ENCODE measurements at regions not wholly inside any gene's neighbourhood (a gene's known extent, or its start where the extent isn't known, plus 50 kb on each side); places are given as distances from the start of the nearest gene placed in this dataset.
"Not testable (repeated sequence)": the region's sequence is repeated elsewhere in the genome, so short reads cannot be mapped to it uniquely, and the experiment has no call there.

DNA sequence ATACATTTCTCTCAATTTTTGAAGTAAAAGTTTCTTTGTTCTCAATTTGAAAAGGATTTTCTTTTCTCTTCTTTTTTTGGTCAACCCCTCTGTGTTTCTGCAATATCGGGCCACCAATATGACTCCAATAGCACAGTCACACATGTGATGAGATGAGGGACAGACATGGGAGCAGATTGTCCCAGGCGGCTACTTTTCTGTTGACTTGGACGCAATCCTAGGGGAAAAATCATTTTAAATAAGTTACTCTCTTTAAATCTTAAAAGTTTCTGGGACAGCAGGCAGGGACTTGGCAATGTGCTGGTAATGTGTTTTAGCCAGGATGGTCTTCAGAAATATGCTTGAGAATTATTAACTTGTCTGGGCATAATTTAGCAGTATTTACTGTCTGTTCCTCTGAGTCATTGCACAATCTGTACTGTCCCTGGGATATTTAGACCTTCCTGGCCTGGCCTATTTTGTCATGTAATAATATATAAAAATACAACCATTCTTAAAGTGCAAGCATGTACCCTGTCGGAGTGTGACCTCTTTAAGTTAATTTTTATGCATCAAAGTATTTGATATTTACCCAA, 388.5 kb upstream of the FANCL start:
- no peak for DNase-seq (ENCODE audit: low read depth in 2 of 2)

DNA sequence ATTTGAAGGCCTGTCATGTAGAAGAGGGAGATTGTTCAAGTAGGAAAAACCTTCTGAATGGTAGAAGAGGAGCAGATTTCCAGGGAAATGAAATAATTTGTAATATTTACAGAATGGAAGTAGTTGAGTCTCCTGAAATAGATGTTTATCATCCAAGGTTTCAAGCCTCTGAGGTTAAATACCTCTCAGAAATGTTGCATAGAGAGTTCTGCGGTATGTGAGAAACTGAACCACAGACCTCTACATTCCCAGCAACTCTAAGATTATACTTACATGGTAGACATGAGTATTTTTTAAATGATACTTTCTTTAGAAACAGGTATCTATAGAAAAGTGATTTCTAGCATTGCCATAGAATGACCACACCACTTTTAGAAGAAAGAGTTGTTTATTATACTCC, 379.8 kb upstream of the FANCL start:
- no peak for DNase-seq (ENCODE audit: low read depth in 2 of 2)

DNA sequence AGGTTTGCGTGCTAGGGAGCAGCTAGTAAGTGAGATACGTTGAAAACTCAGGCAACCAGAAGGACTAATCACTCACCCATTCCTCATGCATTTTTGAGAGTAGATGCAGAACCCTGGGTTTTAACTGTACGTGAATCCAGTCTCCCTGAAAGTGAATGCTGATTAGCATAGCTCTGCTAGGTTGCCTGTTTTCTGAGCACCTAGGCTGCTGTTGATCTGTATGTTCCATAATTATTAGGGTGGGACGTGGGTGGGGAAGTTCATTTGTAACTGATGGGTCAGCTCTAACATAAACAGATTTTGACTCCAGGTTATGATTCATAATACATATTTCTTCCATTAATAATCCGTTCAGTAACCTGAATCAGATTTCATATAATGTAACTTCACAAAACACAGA, 379.0 kb upstream of the FANCL start:
- DNase-seq (ENCODE audit: low read depth in 2 of 2): no peak

DNA sequence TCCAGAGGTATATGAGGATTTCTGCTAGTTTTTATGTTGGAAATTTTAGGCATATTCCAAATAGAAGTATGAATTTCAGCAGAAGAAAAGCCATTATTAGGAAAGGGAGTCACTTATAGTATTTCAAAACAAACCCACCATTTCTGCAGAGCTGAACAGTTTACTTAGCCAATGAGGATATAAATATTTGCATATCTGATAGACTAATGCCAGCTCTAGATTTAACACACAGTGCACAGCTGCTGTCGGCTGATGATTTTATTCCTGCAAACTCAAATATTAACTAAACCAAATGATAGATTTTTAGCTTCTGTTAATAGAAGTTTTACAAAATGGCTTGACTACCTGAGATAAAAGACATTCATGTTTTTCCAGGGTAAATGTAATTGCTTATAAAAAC, 375.8 kb upstream of the FANCL start:
- no peak for DNase-seq (ENCODE audit: low read depth in 2 of 2)

DNA sequence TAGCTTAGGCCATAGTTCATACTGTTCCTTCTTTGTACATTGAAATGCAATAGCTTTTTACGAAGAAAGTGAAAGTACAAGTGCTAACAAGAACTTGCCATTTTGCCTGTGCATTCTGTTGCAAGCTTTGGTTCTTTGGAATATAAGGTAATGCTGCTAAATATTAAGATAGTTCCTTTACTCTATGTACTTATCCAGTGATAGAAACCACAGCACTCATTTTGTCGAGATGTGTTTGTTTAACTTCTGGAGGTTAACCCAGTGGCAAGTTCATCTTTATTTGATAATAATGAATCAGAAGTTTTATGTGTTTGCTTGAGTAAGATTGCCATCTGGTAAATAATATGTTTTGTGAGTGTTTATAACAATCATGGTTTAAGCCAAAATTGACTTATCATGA, 373.1 kb upstream of the FANCL start:
- DNase-seq (ENCODE audit: low read depth in 2 of 2): no peak

DNA sequence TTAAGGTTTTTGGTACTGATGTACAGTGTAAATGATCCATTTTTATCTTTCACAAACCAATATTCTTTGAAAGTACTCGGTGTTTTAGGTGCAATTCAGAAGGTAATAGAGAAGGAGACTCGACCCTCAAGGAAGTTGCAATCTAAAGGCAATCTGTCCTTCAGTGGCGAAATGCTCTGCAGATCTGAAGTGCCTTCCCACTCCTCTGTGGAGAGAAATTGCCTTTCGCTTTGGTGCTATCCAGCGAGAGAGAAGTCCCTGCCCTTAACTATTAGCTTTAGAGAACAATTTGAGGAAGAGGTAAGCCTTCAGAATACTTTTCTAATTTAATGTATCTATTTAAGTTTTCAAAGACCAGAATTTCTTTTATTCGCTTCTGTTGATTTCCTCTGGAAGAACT, 371.8 kb upstream of the FANCL start:
- DNase-seq (ENCODE audit: low read depth in 2 of 2): no peak

DNA sequence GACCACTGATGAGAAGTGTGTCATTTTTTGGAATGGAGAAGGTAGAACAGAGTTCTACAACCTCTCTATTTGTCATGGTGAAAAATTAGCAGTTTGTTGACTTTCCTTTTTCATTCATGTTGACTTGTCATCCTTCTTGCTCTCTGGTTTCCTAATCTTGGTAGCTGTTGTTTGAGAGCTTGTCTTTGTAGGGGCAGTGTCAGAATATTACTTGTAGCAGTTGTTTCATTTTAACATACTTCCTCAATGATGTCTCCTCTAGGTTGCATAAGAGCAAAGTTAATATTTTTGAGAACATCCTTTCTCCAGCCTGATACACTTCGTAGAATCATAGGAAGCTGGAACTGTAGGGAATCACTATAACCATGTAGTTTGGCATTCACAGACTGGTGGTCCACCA, 368.2 kb upstream of the FANCL start:
- no peak for DNase-seq (ENCODE audit: low read depth in 2 of 2)

DNA sequence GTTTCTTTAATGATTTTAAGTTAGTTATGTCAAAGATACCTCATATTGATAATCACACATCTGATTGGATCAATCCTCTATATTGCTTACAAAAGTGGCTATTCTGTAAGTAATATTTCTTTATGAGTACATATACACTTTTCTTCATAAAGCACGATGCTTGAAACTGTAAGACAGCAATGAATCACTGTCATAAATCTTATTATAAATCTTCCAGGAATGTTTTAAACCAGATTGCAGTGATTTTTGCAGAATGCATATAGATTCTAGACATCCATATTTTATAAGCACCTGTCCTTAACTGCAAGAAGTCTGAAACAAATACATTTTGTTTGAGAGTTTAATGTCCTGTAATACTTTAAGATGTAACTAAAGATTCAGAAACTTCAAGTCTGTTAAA, 367.0 kb upstream of the FANCL start:
- DNase-seq (ENCODE audit: low read depth in 2 of 2): no peak

DNA sequence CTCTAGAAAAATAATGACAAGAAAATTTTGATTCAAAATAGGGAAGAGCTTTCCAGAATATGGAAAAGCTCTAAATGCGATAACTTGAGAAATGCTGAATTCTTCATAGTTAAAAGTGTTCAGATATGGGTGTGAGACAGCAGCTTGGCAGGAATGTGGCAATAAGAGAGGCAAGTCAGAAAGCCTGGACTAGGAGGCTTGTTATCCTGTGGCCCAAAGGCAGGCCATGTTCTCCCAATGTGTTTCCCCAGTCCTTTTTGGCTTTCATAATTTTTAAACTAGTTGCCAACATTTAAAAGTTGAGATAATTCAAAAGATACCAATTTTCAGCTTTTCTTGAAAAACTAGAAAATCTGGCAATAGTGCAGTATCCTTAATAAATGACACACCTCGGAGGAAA, 366.3 kb upstream of the FANCL start:
- DNase-seq (ENCODE audit: low read depth in 2 of 2): no peak

DNA sequence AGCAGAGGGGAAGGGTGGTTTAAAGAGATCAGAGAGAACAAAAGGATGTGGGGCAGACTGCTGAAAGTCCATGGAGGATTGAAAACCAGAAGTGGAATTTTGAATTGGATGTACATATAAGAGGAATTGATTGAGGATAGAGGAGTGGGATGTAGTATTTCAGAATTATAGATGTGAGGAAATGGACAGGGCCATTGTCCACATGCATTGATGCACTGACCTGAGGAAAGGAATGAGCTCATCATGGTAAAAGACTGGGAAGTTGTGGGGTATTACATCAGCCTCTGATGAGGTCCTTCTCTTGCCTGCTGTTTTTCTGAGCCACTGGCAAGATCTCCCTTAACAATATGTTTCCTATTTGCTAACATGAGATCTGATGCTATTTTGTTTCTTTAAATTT, 365.7 kb upstream of the FANCL start:
- DNase-seq (ENCODE audit: low read depth in 2 of 2): no peak

DNA sequence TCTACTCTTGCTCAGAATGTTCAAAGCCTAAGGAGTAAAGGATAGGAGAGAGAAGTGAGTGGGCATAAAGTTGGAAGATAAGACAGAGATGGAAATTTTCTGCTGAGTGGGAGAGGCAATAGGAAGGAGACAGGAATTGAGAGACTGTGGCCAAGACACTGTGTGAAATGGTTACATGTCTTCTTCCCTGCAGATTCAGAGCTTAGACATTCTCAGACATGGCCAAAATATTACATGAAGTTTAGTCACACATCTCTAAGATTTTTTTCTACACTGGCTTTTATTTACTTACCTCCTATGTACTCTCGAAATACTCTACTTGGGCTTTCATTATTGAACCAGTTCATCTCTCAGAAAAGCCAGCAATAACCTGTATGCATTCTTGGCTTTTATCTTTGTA, 363.0 kb upstream of the FANCL start:
- DNase-seq (ENCODE audit: low read depth in 2 of 2): no peak

DNA sequence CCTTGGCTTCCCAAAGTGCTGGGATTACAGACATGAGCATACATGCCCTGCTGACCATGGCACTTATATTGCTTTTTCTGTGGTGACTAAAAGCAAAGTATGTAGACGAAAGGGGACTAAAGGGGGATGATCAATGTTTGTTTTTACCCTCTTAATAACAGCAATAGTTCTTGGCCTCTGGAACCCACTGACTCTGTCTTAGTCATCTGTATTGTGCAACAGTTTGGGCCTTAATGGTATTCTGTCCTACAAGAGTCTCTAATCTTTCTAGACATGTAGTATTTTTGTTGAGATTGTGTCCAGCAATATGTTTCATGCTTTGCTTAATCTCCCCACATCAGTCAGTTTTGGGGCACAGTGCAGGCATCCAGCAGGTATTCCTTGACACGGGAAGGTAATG, 359.9 kb upstream of the FANCL start:
- DNase-seq (ENCODE audit: low read depth in 2 of 2): no peak

DNA sequence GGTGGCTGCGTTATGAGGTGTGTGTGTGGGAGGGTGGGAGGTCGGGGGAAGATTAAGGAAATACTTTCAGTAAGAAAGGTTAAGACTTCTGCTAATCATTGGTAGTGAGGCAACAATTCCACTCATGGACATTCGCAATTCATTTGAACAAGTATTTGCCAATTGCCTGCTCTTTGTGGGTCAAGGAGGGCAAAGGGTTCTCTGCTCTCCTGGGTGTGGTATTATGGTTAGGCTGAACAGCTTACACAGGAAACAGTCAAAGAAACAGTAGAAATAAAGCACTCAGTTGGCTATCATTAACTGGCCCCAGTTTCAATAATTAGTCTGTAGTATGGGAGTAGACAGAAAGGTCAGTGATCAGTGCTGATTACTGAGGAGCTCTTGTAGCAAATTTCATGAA, 357.0 kb upstream of the FANCL start:
- DNase-seq (ENCODE audit: low read depth in 2 of 2): no peak

DNA sequence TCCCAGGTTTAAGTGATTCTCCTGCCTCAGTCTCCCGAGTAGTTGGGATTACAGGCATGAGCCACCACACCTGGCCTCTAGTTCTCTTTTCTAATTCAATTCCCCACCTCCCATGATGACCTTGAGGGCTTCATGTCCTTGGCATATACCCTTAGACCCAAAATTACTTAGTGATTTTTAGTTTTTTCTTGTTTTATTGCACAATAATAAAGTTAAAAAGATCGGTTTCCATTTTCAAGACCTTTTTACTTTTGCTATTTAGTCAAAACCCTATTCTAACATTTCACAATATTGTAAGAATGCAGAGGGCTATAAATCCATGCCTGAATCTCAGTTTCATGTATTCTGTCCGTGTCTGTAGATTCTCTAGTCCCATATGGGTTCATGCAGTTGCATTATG, 354.6 kb upstream of the FANCL start:
- DNase-seq (ENCODE audit: low read depth in 2 of 2): no peak

DNA sequence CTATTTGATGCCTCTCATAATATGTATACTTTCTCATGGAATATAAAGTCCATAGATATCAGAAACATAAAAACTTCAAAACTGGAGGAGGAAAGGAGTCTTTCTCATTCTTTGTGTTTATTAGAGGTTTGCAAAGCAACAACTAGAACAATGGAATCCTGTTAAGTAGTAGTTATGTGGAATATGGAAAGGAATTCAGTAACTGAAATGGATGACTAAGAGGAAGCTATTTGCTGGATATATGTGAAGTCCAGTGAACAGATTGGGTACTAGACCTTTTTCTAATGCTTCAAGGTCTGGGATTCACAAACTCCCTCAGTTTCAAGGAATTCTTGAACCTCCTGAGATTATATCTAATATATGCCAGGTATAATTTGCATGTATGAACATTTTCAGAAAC, 353.6 kb upstream of the FANCL start:
- DNase-seq (ENCODE audit: low read depth in 2 of 2): no peak

DNA sequence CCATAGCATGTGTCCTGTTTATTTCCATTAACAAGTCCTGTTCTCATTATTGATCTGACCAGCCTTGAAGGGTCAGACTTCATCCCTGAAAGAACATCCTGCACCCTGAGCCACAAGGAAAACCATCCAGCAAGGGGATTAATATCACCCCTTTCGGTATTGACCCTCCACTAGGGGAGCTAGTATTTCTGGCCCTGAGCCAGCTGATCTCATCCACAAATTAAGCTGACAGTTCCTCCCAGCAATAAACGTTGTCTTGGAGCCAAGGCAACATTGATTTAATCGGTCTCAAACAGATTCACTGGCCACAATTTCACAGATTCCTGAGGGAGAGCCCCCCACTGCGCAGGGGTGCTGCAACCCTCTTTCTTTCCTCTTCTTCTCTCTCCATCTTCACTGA, 353.1 kb upstream of the FANCL start:
- DNase-seq (ENCODE audit: low read depth in 2 of 2): no peak

DNA sequence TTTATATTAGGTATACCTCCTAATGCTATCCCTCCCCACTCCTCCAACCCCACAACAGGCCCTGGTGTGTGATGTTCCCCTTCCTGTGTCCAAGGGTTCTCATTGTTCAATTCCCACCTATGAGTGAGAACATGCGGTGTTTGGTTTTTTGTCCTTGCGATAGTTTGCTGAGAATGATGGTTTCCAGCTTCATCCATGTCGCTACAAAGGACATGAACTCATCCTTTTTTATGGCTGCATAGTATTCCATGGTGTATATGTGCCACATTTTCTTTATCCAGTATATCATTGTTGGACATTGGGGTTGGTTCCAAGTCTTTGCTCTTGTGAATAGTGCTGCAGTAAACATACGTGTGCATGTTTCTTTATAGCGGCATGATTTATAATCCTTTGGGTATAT, 345.1 kb upstream of the FANCL start:
- not testable (repeated sequence) for DNase-seq (ENCODE audit: low read depth in 2 of 2)

DNA sequence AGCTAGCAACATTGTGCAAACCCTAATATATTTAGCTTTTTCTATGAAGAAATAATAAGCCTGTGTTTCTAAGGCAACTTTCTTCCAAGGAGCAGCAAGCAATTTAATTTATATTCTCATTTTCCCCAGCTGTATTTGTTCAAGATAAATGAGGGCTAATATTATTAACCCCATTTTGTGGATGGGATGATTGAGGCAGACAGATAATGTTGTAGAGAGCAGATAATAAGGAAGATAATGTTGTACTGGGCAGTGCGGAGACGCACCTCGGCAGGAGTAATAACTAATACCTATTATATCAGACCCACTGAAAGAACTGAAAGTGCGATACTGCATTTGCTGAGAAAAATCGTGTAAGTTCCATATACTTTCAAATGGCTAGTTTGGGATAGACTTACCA, 344.1 kb upstream of the FANCL start:
- DNase-seq (ENCODE audit: low read depth in 2 of 2): no peak

DNA sequence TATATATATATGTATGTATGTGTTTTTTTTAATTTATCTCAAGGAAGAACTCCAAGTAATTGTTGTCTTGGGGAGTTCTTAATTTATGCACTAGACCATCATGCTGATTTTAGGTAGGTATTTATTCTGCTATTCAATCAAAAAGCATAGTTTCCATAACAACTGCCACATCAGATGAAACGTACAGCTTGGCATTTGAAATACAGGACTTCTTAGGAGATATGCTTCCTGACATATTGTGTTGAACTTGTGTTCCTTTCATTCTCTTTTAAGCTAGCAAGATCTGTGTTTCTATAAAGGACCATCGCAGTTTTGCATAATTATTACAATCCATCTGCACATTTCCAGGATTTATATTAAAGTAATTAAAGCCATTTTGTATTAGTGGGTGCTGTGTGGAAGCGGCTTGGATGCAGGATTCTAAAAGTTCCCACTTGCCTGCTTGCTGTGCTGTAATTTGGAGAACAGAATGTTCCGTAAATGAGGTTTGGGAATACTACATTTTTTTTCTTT, 343.5 kb upstream of the FANCL start:
- no peak for DNase-seq (ENCODE audit: low read depth in 2 of 2)

DNA sequence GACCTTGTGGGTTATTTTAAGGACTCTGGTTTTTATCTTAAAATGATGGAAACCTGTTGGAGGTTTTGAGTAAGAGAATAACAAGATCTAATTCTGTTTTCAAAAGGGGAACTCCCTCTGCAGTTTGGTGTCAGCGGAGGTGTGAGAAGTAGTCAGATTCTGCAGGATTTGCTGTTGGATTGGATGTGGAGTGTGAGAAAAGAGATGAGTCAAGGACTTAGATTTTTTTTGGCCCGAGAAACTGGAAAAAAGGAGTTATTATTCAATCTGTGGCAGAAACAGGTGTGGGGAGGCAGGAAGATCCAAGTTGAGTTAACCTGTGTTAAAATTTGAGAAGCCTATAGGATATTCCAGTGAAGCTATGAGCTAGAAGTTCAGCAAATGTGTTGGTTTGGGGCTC, 337.2 kb upstream of the FANCL start:
- DNase-seq (ENCODE audit: low read depth in 2 of 2): no peak

DNA sequence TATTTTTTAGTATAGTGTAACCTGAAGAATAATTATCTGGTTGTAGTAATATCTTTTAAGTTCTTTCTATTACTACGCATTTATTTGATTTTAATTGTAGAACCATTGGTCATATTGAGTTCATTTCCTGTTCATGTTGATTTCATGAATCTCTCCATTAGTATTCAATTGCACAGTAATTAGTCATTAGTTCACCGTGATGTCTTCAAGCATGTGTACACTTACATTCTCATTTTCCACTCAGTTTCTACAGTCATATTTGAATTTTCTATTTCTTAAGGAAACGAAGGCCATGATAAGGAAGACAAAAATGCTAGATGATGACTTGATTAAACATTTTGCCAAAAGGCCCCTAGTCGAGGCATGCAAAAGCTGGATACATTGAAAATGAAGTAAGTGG, 333.7 kb upstream of the FANCL start:
- DNase-seq (ENCODE audit: low read depth in 2 of 2): no peak

DNA sequence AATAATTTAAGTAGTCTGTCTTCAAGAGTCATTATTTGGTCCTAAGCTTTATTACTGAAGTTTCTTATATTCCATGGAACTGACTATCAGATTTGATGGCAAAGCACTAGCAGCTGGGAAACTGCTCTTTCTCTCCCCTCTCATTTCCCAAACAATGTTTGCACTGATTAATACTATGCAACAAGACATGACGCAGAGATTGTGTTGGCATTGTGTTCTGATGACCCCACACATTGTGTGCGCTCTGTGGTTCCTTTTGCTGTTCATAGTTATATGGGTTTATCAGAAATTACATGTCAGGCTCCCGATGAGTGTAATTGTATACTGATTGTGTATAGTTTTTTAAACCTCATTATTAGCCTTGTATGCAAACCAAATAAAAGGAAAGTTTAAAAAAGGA, 331.6 kb upstream of the FANCL start:
- no peak for DNase-seq (ENCODE audit: low read depth in 2 of 2)

DNA sequence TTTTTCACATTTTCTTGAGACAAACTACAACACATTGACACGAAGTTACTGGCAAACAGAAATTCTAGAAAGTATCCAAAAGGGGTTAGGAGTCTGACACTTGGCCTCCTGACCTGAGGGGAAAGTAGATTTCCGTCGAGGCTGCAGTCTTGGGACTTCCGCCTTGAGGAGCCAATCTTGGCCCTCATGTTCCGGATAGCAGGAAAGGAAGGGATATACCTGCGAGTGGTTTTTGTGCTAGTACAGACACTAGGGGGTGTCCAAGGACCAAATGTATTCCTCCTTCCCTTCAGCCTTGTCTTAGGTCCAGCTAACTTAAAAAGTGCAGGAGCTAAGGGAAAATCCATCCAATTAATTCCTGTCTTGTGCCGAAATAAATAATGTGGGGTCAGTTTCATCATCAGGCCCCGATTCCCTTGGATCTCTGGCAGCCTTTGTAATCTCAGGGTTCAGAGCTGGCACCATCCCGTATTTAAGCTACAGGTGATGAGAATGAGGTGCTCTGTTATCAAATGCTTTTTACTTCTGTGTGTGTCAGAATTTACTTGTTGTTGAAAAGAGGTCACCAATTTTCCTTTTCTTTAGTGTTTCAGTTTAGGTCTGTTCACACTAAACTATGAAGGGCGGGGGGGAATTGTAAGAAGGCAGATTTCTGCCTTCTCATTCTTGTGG, 330.2 kb upstream of the FANCL start:
- DNase-seq (ENCODE audit: low read depth in 2 of 2): no peak

All from stimulated activated CD4-positive, alpha-beta T cell treated with anti-CD3 and anti-CD28 coated beads, Interleukin-1b, Interleukin-23, amount 100 ng/mL, for 4 hours (primary cell).